Chondrocyte (in vitro differentiated cells): ENCODE measurements at regions not wholly inside any gene's neighbourhood (a gene's known extent, or its start where the extent isn't known, plus 50 kb on each side); places are given as distances from the start of the nearest gene placed in this dataset.

Experiments used
- DNase-seq: peaks from one replicate; pipeline ENCODE4 v3.0.0; 2021; ENCODE audit warnings: mixed read lengths, low spot score
- H3K27ac Mint-ChIP-seq: one replicate; pipeline ENCODE4 v1.8.0; 2021; ENCODE audit warnings: mild to moderate bottlenecking, moderate library complexity, mixed read lengths; ENCODE audit not compliant: unreplicated experiment
- H3K27me3 Mint-ChIP-seq: 2 replicates; pipeline ENCODE4 v1.8.0; 2021; ENCODE audit warnings: low read depth, mixed read lengths
- H3K36me3 Mint-ChIP-seq: 2 replicates; pipeline ENCODE4 v1.8.0; 2021; ENCODE audit warnings: low read depth, mixed read lengths
- H3K4me1 Mint-ChIP-seq: 2 replicates; pipeline ENCODE4 v1.8.0; 2021; ENCODE audit warnings: low read depth, mild to moderate bottlenecking, mixed read lengths
- H3K4me3 Mint-ChIP-seq: one replicate; pipeline ENCODE4 v1.8.0; 2021; ENCODE audit warnings: mild to moderate bottlenecking, moderate library complexity, mixed read lengths; ENCODE audit not compliant: unreplicated experiment
- H3K9me3 Mint-ChIP-seq: 2 replicates; pipeline ENCODE4 v1.8.0; 2021; ENCODE audit warnings: low read depth, mixed read lengths
- CTCF ChIP-seq: fragments of 200-600 bp; sonication (generic); IDR thresholded peaks from 2 replicates; pipeline ENCODE4 v1.5.0; 2021; ENCODE audit warnings: antibody characterized with exemption, mild to moderate bottlenecking, moderate library complexity

- Mint-ChIP-seq H3K27me3 (peaks cover 16% of the 10 kb centered on the region), H3K9me3 (no peaks in the 10 kb centered on the region), H3K36me3 (no peaks in the 10 kb centered on the region), H3K27ac (no peak overlapping the region), H3K4me1 (no peaks in the 10 kb centered on the region), H3K4me3 (no peak overlapping the region)
- no peak for DNase-seq
- TF ChIP-seq CTCF = no peak
Measured at GRCh38 chr17:51407576-51407975, 147.2 kb downstream of the UTP18 start.

- Mint-ChIP-seq H3K9me3 (peaks cover 6% of the 10 kb centered on the region), H3K27ac (no peak overlapping the region), H3K4me3 (no peak overlapping the region), H3K27me3 (peaks cover 19% of the 10 kb centered on the region), H3K36me3 (no peaks in the 10 kb centered on the region), H3K4me1 (no peaks in the 10 kb centered on the region)
- DNase-seq = no peak
- no peak for TF ChIP-seq CTCF
Measured at GRCh38 chr17:51419476-51419875, 159.1 kb downstream of the UTP18 start.

- Mint-ChIP-seq H3K4me3 (no peak overlapping the region), H3K27ac (no peak overlapping the region), H3K36me3 (no peaks in the 10 kb centered on the region), H3K9me3 (peaks cover 6% of the 10 kb centered on the region), H3K4me1 (no peaks in the 10 kb centered on the region), H3K27me3 (peaks cover 21% of the 10 kb centered on the region)
- no peak for DNase-seq
- TF ChIP-seq CTCF = no peak
Measured at GRCh38 chr17:51421525-51421924, 161.2 kb downstream of the UTP18 start.

GRCh38 chr17:51422634-51423033 is 162.3 kb downstream of the UTP18 start:
- no peak for TF ChIP-seq CTCF
- peaks cover 21% of the 10 kb centered on the region for H3K27me3 Mint-ChIP-seq
- DNase-seq = no peak
- no peak overlapping the region for H3K4me3 Mint-ChIP-seq
- H3K4me1 Mint-ChIP-seq = peaks cover 1% of the 10 kb centered on the region
- H3K27ac Mint-ChIP-seq = no peak overlapping the region
- peaks cover 6% of the 10 kb centered on the region for H3K9me3 Mint-ChIP-seq
- H3K36me3 Mint-ChIP-seq = no peaks in the 10 kb centered on the region

GRCh38 chr17:51423421-51424160 is 163.2 kb downstream of the UTP18 start:
- peaks cover 6% of the 10 kb centered on the region for H3K9me3 Mint-ChIP-seq
- no peaks in the 10 kb centered on the region for H3K36me3 Mint-ChIP-seq
- peaks cover 16% of the 10 kb centered on the region for H3K27me3 Mint-ChIP-seq
- no peak for DNase-seq
- no peak overlapping the region for H3K27ac Mint-ChIP-seq
- H3K4me3 Mint-ChIP-seq = no peak overlapping the region
- H3K4me1 Mint-ChIP-seq = peaks cover 8% of the 10 kb centered on the region
- no peak for TF ChIP-seq CTCF
